ENCODE measurements at regions not wholly inside any gene's neighbourhood (a gene's known extent, or its start where the extent isn't known, plus 50 kb on each side); places are given as distances from the start of the nearest gene placed in this dataset.

DNA sequence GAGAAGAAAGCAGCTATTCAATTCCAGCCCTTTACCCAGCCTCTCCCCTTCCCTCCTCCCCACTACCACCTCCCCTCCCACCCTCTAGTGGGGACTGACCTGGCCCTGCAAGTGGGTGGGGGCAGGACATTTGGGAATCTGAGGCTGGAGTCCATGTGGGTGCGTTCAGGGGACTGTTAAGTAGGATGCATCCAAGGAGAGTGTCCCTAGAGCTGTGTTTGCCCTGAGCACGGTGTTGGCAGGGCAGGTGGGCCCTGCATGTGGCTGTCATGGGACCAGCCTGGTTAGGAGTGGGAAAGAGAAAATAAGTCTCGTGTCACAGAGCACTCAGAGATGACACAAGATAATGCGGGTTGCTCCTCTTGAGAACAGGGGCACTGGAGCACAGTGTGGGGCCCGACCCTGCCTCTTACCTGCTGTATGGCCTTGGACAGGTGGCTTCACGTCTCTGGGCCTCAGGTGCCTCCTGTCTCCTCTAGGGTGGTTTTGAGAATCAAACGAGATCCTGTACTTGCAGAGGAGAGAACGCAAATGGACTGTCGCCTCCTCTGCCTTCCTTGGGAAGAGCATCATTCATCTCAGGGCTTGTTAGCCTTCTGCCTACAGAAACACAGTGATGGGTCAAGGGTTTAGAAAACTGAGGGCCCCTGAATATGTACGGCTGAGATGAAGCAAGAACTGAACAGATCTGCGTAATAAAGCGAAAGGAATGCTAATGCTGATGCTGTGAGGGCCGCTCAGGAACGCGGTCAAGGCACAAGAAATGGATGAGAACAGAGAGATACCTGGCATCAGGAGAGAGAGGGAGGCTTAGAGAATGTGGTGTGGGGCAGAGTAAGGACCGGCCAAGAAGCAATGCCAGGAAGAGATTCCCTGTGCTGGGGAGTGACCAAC is 187.7 kb upstream of the HAAO start:
- TF ChIP-seq, protein P1, sequence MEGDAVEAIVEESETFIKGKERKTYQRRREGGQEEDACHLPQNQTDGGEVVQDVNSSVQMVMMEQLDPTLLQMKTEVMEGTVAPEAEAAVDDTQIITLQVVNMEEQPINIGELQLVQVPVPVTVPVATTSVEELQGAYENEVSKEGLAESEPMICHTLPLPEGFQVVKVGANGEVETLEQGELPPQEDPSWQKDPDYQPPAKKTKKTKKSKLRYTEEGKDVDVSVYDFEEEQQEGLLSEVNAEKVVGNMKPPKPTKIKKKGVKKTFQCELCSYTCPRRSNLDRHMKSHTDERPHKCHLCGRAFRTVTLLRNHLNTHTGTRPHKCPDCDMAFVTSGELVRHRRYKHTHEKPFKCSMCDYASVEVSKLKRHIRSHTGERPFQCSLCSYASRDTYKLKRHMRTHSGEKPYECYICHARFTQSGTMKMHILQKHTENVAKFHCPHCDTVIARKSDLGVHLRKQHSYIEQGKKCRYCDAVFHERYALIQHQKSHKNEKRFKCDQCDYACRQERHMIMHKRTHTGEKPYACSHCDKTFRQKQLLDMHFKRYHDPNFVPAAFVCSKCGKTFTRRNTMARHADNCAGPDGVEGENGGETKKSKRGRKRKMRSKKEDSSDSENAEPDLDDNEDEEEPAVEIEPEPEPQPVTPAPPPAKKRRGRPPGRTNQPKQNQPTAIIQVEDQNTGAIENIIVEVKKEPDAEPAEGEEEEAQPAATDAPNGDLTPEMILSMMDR (conservative IDR thresholded peaks at IDR 0.05), result no peak
- H3K27ac ChIP-seq, result peak overlapping the region; percentile 39; the same call in 1 of the 2 replicates

DNA sequence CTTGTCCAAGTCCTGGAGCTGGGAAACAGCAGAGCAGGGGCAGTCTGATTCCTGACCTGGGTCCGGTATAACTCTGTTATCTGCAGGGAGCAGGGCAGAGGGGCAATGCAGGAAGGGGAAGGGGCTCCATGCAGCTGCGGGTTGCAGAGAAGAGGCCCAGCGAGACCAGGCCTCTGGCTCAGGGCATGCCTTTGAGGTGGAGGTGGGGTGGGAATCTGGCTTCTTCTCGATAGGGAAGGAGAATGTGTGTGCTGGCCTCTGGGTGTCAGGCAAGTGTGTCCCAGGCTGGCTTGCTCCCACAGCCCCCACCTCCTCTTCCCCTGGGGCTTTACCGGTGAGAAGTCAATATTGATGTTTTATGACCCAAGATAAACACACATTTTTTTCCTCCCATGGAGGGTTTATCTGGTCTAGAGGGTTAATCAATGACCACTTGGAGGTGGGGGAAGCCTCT is 187.1 kb upstream of the HAAO start:
- TF ChIP-seq, protein P1 (conservative IDR thresholded peaks at IDR 0.05), result peak; percentile 47
- H3K27ac ChIP-seq, result peak overlapping the region; percentile 39; the same call in 1 of the 2 replicates

DNA sequence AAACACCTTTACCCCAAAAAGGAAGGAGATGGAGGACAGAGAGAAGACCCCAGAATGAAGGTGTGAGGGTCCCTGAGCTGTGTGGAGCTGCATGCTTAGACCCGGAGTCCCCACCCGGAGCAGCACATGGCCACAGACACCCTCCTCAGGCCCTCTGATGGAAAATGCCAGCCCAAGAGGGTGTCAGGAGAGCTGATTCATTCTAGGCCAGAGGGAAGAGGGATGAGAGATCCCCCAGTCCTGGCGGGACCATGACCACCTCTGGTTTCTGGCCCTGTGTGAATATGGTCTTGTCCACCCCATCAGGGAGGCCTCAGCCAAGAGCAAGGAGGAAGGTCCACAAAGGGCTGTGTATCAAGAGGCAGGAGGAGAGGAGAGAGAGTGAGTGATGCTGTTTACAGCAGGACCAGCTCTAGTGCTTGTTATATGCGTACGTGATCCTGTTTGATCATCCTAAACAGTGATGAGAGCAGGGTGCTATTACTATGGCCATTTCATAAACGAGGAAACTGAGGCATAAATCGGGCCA is 186.6 kb upstream of the HAAO start:
- H3K27ac ChIP-seq, result peak overlapping the region; percentile 39; the same call in 1 of the 2 replicates
- TF ChIP-seq, protein P1 (conservative IDR thresholded peaks at IDR 0.05), result no peak

DNA sequence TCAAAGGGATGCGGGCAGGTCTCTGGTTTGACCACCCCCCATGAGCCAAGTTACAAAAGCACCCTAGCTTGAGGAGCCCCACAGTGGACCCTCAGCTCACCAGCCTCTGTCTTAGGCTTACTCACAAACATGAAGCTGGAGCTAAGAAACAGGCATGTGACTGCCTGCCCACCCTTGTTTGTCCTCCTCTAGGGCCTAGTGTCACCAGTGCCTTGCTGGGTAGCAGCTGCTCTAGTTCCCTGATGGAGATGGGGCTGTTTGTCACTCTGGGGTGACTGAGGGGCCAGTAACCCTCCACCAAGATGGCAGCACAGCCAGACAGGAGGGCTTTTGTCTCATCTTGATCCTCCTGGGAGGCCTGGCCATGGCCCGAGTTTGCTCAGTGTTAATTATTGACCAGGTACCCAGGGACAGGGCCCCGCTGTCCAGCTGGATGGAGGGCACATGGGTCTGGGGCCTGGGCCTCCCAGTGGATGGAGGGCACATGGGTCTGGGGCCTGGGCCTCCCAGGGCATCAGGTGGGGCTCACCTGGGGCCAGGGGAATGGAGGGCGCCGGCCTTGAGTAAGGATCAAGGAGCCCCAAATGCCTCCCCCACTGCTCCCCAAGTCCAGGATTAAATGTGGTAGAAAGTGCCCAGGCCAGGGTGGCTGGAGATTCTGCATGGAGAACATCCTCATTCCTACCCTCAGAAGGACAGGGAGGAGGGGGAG is 185.9 kb upstream of the HAAO start:
- H3K27ac ChIP-seq, result peak overlapping the region; percentile 39; the same call in 1 of the 2 replicates
- TF ChIP-seq, protein P1 (conservative IDR thresholded peaks at IDR 0.05), result no peak

DNA sequence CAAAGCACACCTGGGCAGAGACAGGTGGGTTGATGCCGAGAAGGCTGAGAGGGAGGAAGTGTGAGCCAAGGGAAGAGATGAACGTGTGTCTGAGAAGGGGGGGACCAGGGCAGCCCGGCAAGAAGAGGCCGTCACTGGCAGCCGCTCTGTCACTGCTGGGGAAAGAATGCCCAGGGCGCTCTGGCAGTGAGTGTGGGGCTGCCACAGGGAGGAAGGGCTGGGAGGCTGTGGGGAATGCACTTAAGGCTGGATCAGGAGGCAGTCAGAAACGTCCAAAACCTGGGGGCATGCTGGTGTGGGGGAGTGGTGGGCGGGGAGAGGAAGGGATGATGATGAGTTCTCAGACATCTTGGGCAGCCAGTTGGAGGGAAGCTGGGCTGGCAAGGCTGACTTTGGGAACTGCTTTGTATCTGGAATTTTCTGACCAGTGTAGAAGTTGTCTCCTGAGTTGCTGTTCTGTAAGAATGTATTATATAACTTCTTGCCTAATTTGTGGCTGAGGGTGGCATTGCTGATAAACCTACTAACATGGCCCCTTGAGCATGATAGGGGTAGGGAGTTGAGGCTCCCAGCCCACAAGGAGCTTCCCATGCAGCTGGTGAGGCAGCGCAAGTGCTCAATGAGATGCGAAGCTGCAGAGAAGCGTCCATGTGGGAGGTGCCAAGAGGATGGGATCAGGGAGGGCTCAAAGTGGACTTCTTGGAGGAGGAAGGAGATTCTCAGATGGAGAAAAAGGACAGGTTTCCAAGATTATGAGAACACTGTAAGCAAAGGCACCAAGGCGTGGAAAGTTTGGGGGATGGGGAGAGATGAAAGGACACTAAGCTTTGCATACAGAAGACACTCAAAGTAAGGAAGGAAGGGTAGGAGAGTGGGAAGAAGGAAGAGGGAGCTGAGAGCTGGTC is 185.1 kb upstream of the HAAO start:
- H3K27ac ChIP-seq, result peak overlapping the region; percentile 8; the same call in 1 of the 2 replicates
- TF ChIP-seq, protein P1 (conservative IDR thresholded peaks at IDR 0.05), result no peak

DNA sequence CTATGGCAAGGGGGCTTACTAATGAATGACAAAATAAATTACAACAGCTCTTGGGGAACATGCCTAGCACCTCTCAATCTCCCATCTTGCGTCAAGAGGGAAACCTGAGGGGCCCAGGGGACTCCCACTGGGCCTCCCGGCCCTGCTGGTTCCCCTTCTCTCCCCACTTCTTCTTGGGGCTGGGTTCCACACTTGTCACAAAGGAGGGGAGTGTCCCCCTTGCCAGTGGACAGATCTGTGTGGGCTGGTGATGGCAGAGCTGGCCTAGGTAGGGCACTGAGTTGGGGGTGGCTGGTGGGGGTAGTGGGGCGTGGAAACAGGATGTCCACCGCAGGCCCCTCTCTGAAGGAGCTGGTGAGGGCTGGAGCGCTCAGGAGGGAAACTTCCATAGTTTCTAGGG is 184.0 kb upstream of the HAAO start:
- no peak overlapping the region for H3K27ac ChIP-seq
- TF ChIP-seq, protein P1 (conservative IDR thresholded peaks at IDR 0.05), result no peak

Measured in VCaP (cell line).